B cell (primary cell): ENCODE measurements at regions not wholly inside any gene's neighbourhood (a gene's known extent, or its start where the extent isn't known, plus 50 kb on each side); places are given as distances from the start of the nearest gene placed in this dataset.

ENCODE experiments used
- ATAC-seq: fragments of 200-7000 bp; cut with Tn5 transposase; one replicate; pipeline ENCODE4 v1.10.0; 2021; ENCODE audit warnings: low read depth, mild to moderate bottlenecking, moderate number of reproducible peaks, moderate library complexity
- CTCF ChIA-PET: fragments of 350-600 bp; sonication (Branson Sonifier 250); formaldehyde crosslinking; loops from one replicate; lab custom pipeline; 2021; ENCODE audit warnings: antibody characterized with exemption, inconsistent platforms; lab: Charles Lee
- POLR2A ChIA-PET: fragments of 350-600 bp; sonication (Branson Sonifier 250); formaldehyde crosslinking; loops from one replicate; lab custom pipeline; 2021; ENCODE audit warnings: antibody characterized with exemption; lab: Charles Lee
- DNase-seq: peaks from one replicate; pipeline ENCODE4 v3.0.0; 2013
- H2AFZ ChIP-seq: 2 replicates; pipeline ENCODE4 v1.6.1; 2012; ENCODE audit warnings: mild to moderate bottlenecking, low read depth, low read length; ENCODE audit not compliant: insufficient read depth, poor library complexity, severe bottlenecking
- H3K27ac ChIP-seq, 2 donors: 1 replicate in 1 of 2; 2 replicates in 1 of 2; pipeline ENCODE4 v1.5.1; 2012 to 2013; ENCODE audit warnings: low read length in 2 of 2, mild to moderate bottlenecking in 2 of 2, moderate library complexity in 1 of 2
- H3K27me3 ChIP-seq, 4 experiments: fragments of 200-600 bp in 1 of 4; sonication (generic) in 1 of 4; replicated peaks in 1 of 4; 1 replicate in 2 of 4; 2 replicates in 2 of 4; pipeline versions ENCODE4 v1.6.1 to v1.7.0; 2013 to 2016; ENCODE audit warnings: low read length in 3 of 4, mild to moderate bottlenecking in 2 of 4, mixed read lengths in 1 of 4, moderate library complexity in 1 of 4; ENCODE audit not compliant: insufficient read depth in 4 of 4, control insufficient read depth in 3 of 4; ENCODE audit errors: control extremely low read depth in 1 of 4
- H3K36me3 ChIP-seq, 2 experiments: replicated peaks in 1 of 2; 1 replicate in 1 of 2; 2 replicates in 1 of 2; pipeline versions ENCODE4 v1.6.1 to v1.7.1; 2013; ENCODE audit warnings: low read length in 1 of 2; ENCODE audit not compliant: insufficient read depth in 2 of 2, control insufficient read depth in 1 of 2; ENCODE audit errors: control extremely low read depth in 1 of 2, extremely low read depth in 1 of 2
- H3K4me1 ChIP-seq, 2 donors: fragments of 200-600 bp in 1 of 2; sonication (generic) in 1 of 2; 1 replicate in 1 of 2; 2 replicates in 1 of 2; pipeline versions ENCODE4 v1.5.1 to v1.6.1; 2013 to 2017; ENCODE audit warnings: low read length in 2 of 2; ENCODE audit not compliant: control insufficient read depth in 2 of 2, insufficient read depth in 2 of 2
- H3K4me2 ChIP-seq: replicated peaks from 2 replicates; pipeline ENCODE3; 2012; ENCODE audit warnings: mild to moderate bottlenecking, low read depth, low read length; ENCODE audit not compliant: poor library complexity, severe bottlenecking
- H3K4me3 ChIP-seq, 5 experiments: fragments of 200-600 bp in 1 of 5; sonication (generic) in 1 of 5; 1 replicate in 3 of 5; 2 replicates in 2 of 5; pipeline versions ENCODE4 v1.5.1 to v1.7.0; 2011 to 2016; ENCODE audit warnings: low read length in 4 of 5, mild to moderate bottlenecking in 4 of 5, low read depth in 2 of 5, control low read depth in 1 of 5, moderate library complexity in 1 of 5; ENCODE audit not compliant: insufficient read depth in 1 of 5; ENCODE audit errors: control extremely low read depth in 1 of 5, extremely low read depth in 1 of 5
- H3K79me2 ChIP-seq: fragments of 200-600 bp; sonication (generic); one replicate; pipeline ENCODE4 v1.6.0; 2016; ENCODE audit warnings: low read length; ENCODE audit not compliant: control insufficient read depth, insufficient read depth
- H3K9ac ChIP-seq: fragments of 200-600 bp; sonication (generic); 2 replicates; pipeline ENCODE4 v1.6.1; 2017; ENCODE audit warnings: mild to moderate bottlenecking, low read length, moderate library complexity
- H3K9me3 ChIP-seq, 3 donors: one replicate each; pipeline versions ENCODE4 v1.6.1 to v1.7.1; 2013; ENCODE audit warnings: low read length in 2 of 3; ENCODE audit not compliant: control insufficient read depth in 2 of 3, insufficient read depth in 1 of 3; ENCODE audit errors: control extremely low read depth in 1 of 3
- H4K20me1 ChIP-seq: 2 replicates; pipeline ENCODE4 v1.6.0; 2012; ENCODE audit warnings: mild to moderate bottlenecking, low read length; ENCODE audit not compliant: insufficient read depth, control insufficient read depth, poor library complexity, severe bottlenecking
- H3K27ac Mint-ChIP-seq: one replicate; pipeline ENCODE4 v1.8.0; 2021; ENCODE audit warnings: mixed read lengths
- H3K27me3 Mint-ChIP-seq: one replicate; pipeline ENCODE4 v1.8.0; 2021; ENCODE audit warnings: mixed read lengths
- H3K4me1 Mint-ChIP-seq: one replicate; pipeline ENCODE4 v1.8.0; 2021; ENCODE audit warnings: mixed read lengths
- H3K4me3 Mint-ChIP-seq: one replicate; pipeline ENCODE4 v1.8.0; 2021; ENCODE audit warnings: mixed read lengths
- H3K9me3 Mint-ChIP-seq: one replicate; pipeline ENCODE4 v1.8.0; 2022; ENCODE audit warnings: mixed read lengths; ENCODE audit not compliant: insufficient read depth
- CTCF ChIP-seq: fragments of 200-600 bp; IDR thresholded peaks from one replicate; pipeline ENCODE4 v1.8.0; 2022; ENCODE audit warnings: antibody characterized with exemption, mild to moderate bottlenecking
- EZH2 ChIP-seq: IDR thresholded peaks from 2 replicates; pipeline ENCODE4 v1.6.1; 2012; ENCODE audit warnings: borderline replicate concordance, low read depth, mild to moderate bottlenecking, moderate library complexity, low read length; ENCODE audit not compliant: insufficient read depth, poor library complexity, severe bottlenecking
- WGBS: methylation state at CpG from one replicate; pipeline ENCODE4 v1.1.5; 2013; ENCODE audit warnings: missing lambda C conversion rate; ENCODE audit not compliant: insufficient coverage; 5-methylcytosine and 5-hydroxymethylcytosine counted together
- intact Hi-C: fragments of 100-400 bp; cut with micrococcal nuclease; formaldehyde crosslinking; loops from one replicate; pipeline ENCODE4 v1.10.0; 2022

- no peaks in the 10 kb centered on the region for H3K9me3 Mint-ChIP-seq
- CTCF ChIA-PET, result no interaction called here
Measured at GRCh38 chr11:25733777-25734176, 598.2 kb upstream of the ANO3 start.

GRCh38 chr11:25734591-25735211 is 597.2 kb upstream of the ANO3 start:
- H3K4me1 Mint-ChIP-seq, result no peaks in the 10 kb centered on the region
- Histone ChIP-seq H2AFZ (no peak overlapping the region), H4K20me1 (no peaks in the 10 kb centered on the region), H3K27me3 (no peaks in the 10 kb centered on the region), H3K36me3 (no peaks in the 10 kb centered on the region), H3K9ac (no peak overlapping the region), H3K4me2 (no peak overlapping the region), H3K4me1 (no peaks in the 10 kb centered on the region), H3K4me3 (no peak overlapping the region), H3K27ac (no peak overlapping the region), H3K9me3 (no peaks in the 10 kb centered on the region), H3K79me2 (no peaks in the 10 kb centered on the region)
- DNase-seq (no peak), ATAC-seq (no peak)
- ChIA-PET CTCF (interaction anchor here (0.6 kb wide), 1 partner anchor 77 kb away, joined by 3 read pairs; no protein-coding TSS in a partner anchor), POLR2A (no interaction called here)
- WGBS, result no CpG with 5 or more reads among the region's 2 CpGs
- no peak for TF ChIP-seq CTCF
- TF ChIP-seq EZH2, result no peak
- H3K4me3 Mint-ChIP-seq, result no peak overlapping the region
- intact Hi-C loops, result no loop called here
- no peaks in the 10 kb centered on the region for H3K27me3 Mint-ChIP-seq
- H3K9me3 Mint-ChIP-seq, result no peaks in the 10 kb centered on the region
- H3K27ac Mint-ChIP-seq, result no peak overlapping the region

More at GRCh38 chr11:25733777-25734176, 598.2 kb upstream of the ANO3 start:
- DNase-seq (no peak), ATAC-seq (no peak)
- POLR2A ChIA-PET, result no interaction called here
- Histone ChIP-seq H4K20me1 (no peaks in the 10 kb centered on the region), H3K4me2 (no peak overlapping the region), H3K4me1 (no peaks in the 10 kb centered on the region), H2AFZ (no peak overlapping the region), H3K9me3 (peaks cover 0 to 5% (median 0%) of the 10 kb centered on the region in 3 donors), H3K79me2 (no peaks in the 10 kb centered on the region), H3K27me3 (no peaks in the 10 kb centered on the region), H3K9ac (no peak overlapping the region), H3K36me3 (no peaks in the 10 kb centered on the region), H3K27ac (no peak overlapping the region), H3K4me3 (no peak overlapping the region)
- Mint-ChIP-seq H3K4me3 (no peak overlapping the region), H3K4me1 (no peaks in the 10 kb centered on the region), H3K27ac (no peak overlapping the region), H3K27me3 (no peaks in the 10 kb centered on the region)
- WGBS, result no CpG with 5 or more reads among the region's 2 CpGs
- intact Hi-C loops, result no loop called here
- TF ChIP-seq CTCF, result no peak
- TF ChIP-seq EZH2, result no peak
